ENCODE measurements at regions not wholly inside any gene's neighbourhood (a gene's known extent, or its start where the extent isn't known, plus 50 kb on each side); places are given as distances from the start of the nearest gene placed in this dataset.

DNA sequence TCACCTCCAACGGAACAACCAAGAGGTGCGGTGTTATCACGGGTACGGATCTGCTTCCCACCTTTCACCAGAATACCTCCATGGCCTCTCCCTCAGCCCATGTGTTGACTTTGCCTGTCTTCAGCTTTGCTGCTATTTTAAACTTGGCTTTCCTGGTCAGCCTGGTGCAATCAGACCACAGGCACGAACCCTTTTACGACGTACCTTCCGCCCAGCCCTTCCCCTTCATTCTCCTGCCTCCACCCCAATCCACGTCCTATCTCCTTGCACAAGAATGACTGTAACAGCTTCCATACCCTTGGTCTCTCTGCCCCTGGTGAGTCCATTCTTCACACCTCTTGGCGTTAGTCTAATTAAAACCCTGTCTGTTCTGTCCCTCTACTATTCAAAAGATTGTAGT, 431.7 kb downstream of the EFNB2 start:
- Histone ChIP-seq H3K27ac (no peak overlapping the region), H3K9me3 (ENCODE audit: low read depth) (no peaks in the 10 kb centered on the region), H3K36me3 (no peaks in the 10 kb centered on the region), H3K4me1 (ENCODE audit: low read depth) (peaks cover 13% of the 10 kb centered on the region), H3K27me3 (no peaks in the 10 kb centered on the region), H3K4me3 (no peak overlapping the region)
- TF ChIP-seq, protein P1, sequence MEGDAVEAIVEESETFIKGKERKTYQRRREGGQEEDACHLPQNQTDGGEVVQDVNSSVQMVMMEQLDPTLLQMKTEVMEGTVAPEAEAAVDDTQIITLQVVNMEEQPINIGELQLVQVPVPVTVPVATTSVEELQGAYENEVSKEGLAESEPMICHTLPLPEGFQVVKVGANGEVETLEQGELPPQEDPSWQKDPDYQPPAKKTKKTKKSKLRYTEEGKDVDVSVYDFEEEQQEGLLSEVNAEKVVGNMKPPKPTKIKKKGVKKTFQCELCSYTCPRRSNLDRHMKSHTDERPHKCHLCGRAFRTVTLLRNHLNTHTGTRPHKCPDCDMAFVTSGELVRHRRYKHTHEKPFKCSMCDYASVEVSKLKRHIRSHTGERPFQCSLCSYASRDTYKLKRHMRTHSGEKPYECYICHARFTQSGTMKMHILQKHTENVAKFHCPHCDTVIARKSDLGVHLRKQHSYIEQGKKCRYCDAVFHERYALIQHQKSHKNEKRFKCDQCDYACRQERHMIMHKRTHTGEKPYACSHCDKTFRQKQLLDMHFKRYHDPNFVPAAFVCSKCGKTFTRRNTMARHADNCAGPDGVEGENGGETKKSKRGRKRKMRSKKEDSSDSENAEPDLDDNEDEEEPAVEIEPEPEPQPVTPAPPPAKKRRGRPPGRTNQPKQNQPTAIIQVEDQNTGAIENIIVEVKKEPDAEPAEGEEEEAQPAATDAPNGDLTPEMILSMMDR (IDR thresholded peaks at IDR 0.05; ENCODE audit: low read depth, low read length): no peak
- DNase-seq (ENCODE audit: low read depth in 1 of 2, low spot score in 1 of 2): peak in 1 of 2 donors; percentile 84

DNA sequence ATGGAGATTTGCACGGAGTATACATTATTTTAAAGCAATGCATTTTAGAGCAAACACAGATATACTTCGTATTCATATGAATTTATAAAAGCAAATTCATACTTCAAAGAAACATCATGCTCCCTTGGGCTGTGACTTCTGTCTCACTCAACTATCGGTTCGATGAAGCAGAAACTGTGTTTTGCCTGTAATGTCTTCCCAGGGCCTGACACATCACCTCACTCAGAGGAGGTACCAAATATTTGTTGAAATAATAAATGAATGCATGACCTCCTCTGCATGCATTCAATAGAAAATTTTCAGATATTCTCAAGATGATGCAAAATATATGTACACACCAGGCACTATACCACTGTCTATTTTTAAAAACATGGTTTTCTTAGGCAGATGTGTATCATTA, 432.7 kb downstream of the EFNB2 start:
- no peak overlapping the region for H3K27ac ChIP-seq
- H3K36me3 ChIP-seq: no peaks in the 10 kb centered on the region
- no peaks in the 10 kb centered on the region for H3K9me3 ChIP-seq (ENCODE audit: low read depth)
- peaks cover 13% of the 10 kb centered on the region for H3K4me1 ChIP-seq (ENCODE audit: low read depth)
- H3K4me3 ChIP-seq: no peak overlapping the region
- TF ChIP-seq, protein P1 (IDR thresholded peaks at IDR 0.05; ENCODE audit: low read depth, low read length): no peak
- H3K27me3 ChIP-seq: no peaks in the 10 kb centered on the region
- no peak for DNase-seq (ENCODE audit: low read depth in 1 of 2, low spot score in 1 of 2)

DNA sequence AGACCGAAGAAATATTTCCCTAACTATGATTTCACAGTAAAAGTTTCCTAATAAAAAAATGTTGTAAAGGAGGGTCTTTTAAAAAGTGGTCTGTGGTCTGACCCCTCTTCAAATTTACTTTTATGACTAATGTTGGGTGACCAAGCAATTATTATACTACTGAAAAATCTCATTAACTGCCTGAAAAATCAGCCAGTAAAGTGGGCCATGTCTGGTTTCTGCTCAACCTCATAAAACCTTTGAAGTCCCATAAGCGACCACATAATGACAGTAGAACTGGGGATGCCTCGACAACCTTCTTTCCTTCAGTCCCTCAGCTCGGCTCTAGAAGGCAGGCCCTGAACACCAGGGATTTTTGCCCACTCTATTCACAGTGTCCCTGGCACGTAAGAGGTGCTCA, 434.3 kb downstream of the EFNB2 start:
- Histone ChIP-seq H3K9me3 (ENCODE audit: low read depth) (no peaks in the 10 kb centered on the region), H3K4me3 (no peak overlapping the region), H3K36me3 (no peaks in the 10 kb centered on the region), H3K27ac (no peak overlapping the region), H3K27me3 (no peaks in the 10 kb centered on the region), H3K4me1 (ENCODE audit: low read depth) (peaks cover 13% of the 10 kb centered on the region)
- no peak for DNase-seq (ENCODE audit: low read depth in 1 of 2, low spot score in 1 of 2)
- TF ChIP-seq, protein P1 (IDR thresholded peaks at IDR 0.05; ENCODE audit: low read depth, low read length): no peak

DNA sequence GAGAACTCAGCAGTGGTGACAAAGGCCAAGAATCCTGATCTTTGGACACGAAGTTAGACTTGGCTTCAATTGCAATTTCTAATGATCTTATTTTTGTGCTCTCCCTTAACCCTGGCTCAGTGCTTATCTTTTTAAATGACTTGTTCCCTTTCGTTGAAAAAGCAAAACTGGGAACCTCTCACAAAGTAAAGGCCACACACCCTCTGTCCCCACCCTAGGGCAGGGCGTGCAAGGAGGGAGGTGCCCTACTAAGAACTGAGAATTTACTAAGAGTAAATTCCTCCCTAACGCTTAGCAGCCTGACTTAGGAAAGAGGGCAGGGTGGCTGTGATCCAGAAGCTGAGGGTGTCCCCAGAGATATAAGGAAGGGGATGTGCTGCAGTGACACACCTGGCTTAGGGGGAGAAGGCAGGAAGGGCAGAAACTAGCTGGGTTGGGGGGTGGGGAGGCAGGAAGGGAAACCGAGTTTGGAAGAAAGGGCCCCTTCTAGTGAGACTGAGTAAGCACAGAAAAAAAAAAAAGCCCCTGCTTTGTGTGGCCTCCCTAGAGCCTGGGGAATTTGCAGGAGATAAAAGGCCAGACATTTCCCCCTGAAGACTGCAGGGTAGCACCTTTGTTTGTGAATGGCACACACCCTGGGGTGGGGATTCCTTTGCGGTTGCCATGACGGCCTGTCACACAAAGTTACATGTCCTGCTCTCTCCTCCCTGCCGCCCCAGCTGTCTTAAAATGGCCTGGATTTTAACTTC, 435.1 kb downstream of the EFNB2 start:
- DNase-seq (ENCODE audit: low read depth in 1 of 2, low spot score in 1 of 2): peak in 1 of 2 donors; percentile 17
- H3K4me3 ChIP-seq: no peak overlapping the region
- no peaks in the 10 kb centered on the region for H3K27me3 ChIP-seq
- TF ChIP-seq, protein P1 (IDR thresholded peaks at IDR 0.05; ENCODE audit: low read depth, low read length): no peak
- H3K9me3 ChIP-seq (ENCODE audit: low read depth): no peaks in the 10 kb centered on the region
- H3K4me1 ChIP-seq (ENCODE audit: low read depth): peaks cover 13% of the 10 kb centered on the region
- no peak overlapping the region for H3K27ac ChIP-seq
- no peaks in the 10 kb centered on the region for H3K36me3 ChIP-seq

DNA sequence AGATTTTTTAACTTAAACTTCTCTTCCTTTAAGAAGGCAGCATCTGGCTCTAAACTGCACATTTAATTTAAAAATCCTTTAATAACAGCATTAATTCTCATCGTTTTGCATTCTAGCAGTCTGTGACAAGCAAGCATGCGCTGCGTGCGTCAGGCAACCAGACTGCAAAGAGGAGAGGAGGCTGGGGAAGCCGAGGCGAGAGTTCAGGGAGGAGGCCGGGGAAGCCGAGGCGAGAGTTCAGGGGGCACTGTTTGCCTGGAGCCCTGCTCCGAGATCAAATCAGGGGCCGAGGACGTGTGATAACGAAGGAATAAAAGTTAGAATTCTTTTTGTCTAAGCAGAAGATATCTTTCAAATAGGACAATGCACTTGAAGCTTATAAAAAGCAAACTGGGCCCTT, 435.7 kb downstream of the EFNB2 start:
- H3K9me3 ChIP-seq (ENCODE audit: low read depth): no peaks in the 10 kb centered on the region
- DNase-seq (ENCODE audit: low read depth in 1 of 2, low spot score in 1 of 2): no peak
- H3K4me3 ChIP-seq: no peak overlapping the region
- H3K4me1 ChIP-seq (ENCODE audit: low read depth): peaks cover 13% of the 10 kb centered on the region
- H3K27ac ChIP-seq: no peak overlapping the region
- H3K36me3 ChIP-seq: no peaks in the 10 kb centered on the region
- H3K27me3 ChIP-seq: no peaks in the 10 kb centered on the region
- TF ChIP-seq, protein P1 (IDR thresholded peaks at IDR 0.05; ENCODE audit: low read depth, low read length): no peak

All from cardiac muscle cell (in vitro differentiated cells and primary cell).